ENCODE measurements at regions not wholly inside any gene's neighbourhood (a gene's known extent, or its start where the extent isn't known, plus 50 kb on each side); places are given as distances from the start of the nearest gene placed in this dataset.
"Not testable (repeated sequence)": the region's sequence is repeated elsewhere in the genome, so short reads cannot be mapped to it uniquely, and the experiment has no call there.

DNA sequence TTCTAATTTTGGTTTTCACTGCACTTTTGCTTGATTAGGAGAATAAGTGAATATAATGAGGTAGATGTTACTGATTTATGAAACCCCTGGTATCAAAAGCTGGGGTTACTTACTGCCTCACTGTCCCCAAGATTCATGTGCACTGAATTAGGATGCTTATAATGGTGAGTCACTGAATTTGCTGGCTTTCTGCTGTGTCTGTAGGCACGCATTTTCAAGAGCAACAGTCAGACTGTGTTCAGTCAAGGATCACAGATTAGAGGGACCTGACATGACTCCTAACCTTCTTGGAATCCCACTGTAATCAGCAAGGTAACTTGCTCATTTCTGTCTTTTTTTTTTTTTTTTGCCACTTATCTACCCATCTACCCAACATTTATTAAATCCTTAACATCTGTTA, 59.7 kb downstream of the GPR85 start (continued):
- TF ChIP-seq, protein P1, sequence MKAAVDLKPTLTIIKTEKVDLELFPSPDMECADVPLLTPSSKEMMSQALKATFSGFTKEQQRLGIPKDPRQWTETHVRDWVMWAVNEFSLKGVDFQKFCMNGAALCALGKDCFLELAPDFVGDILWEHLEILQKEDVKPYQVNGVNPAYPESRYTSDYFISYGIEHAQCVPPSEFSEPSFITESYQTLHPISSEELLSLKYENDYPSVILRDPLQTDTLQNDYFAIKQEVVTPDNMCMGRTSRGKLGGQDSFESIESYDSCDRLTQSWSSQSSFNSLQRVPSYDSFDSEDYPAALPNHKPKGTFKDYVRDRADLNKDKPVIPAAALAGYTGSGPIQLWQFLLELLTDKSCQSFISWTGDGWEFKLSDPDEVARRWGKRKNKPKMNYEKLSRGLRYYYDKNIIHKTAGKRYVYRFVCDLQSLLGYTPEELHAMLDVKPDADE (IDR thresholded peaks at IDR 0.05), result no peak
- TF ChIP-seq EZH2 (IDR thresholded peaks at IDR 0.05; ENCODE audit: low read depth, unreplicated experiment), result no peak

DNA sequence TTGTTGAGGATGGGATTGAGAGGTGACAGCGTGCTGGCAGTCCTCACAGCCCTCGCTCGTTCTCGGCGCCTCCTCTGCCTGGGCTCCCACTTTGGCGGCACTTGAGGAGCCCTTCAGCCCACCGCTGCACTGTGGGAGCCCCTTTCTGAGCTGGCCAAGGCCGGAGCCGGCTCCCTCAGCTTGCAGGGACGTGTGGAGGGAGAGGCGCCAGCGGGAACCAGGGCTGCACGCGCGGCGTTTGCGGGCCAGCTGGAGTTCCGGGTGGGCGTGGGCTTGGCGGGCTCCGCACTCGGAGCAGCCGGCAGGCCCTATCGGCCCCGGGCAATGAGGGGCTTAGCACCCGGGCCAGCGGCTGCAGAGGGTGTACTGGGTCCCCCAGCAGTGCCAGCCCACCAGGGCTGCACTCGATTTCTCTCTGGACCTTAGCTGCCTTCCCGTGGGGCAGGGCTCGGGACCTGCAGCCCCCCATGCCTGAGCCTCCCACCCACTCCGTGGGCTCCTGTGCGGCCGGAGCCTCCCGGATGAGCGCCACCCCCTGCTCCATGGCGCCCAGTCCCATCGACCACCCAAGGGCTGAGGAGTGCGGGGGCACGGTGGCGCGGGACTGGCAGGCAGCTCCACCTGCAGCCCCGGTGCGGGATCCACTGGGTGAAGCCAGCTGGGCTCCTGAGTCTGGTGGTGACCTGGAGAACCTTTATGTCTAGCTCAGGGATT, 69.3 kb downstream of the GPR85 start:
- H3K36me3 Mint-ChIP-seq (ENCODE audit: low read depth); ATAC-seq: not testable (repeated sequence)

DNA sequence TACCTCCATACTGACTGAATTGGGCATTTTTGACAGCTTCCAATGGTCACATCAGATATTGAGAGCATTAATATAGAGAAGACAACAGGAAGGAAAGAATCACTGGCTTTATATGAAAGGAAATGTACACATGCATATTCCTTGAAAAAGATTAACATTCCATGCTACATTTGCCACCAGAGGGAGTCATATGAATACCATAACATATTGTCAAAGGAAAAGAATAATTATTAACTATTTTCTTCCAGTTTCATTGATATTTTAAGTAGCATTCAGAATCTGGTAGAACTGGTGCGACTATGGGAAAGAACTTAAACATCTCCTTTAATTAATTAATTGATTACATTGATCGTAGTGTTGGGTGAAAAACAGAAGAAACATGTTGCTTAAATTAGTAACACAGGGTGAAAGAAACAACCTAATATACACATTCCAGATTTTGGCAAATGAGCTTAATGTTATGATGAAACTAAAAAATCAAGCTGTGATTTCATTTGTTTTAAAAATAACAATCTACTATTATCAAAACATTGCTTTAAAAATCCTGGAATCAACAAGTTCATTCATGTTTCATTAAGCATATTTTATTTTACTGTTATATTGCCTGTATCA, 71.5 kb downstream of the GPR85 start:
- H3F3A ChIP-seq (replicated peaks; ENCODE audit: low read depth), result no peaks in the 10 kb centered on the region
- no peaks in the 10 kb centered on the region for H3K9me2 ChIP-seq (ENCODE audit: insufficient read depth)
- Mint-ChIP-seq H3K4me1 (no peaks in the 10 kb centered on the region), H3K4me3 (no peak overlapping the region), H3K27me3 (ENCODE audit: insufficient read depth, low read depth, poor library complexity) (no peaks in the 10 kb centered on the region), H3K9me3 (peaks cover 15% of the 10 kb centered on the region), H3K27ac (no peak overlapping the region), H3K36me3 (ENCODE audit: low read depth) (0 out of 3 replicates have a peak, but pooled peaks cover 3% of the 10 kb centered on the region)
- H3K27me3 ChIP-seq (ENCODE audit: insufficient read depth), result no peaks in the 10 kb centered on the region
- no peaks in the 10 kb centered on the region for H3K79me2 ChIP-seq (replicated peaks; ENCODE audit: insufficient read depth)
- H3K27ac ChIP-seq (ENCODE audit: low read depth), result no peak overlapping the region
- no peaks in the 10 kb centered on the region for H3K36me3 ChIP-seq (ENCODE audit: insufficient read depth)
- H3K4me3 ChIP-seq, result no peak overlapping the region
- no peak overlapping the region for H2AFZ ChIP-seq
- DNase-seq (ENCODE audit: low spot score) (peak; percentile 24), ATAC-seq (no peak)
- H4K20me1 ChIP-seq (replicated peaks; ENCODE audit: insufficient read depth), result no peaks in the 10 kb centered on the region
- no peaks in the 10 kb centered on the region for H3K4me1 ChIP-seq (ENCODE audit: insufficient read depth)
- H3K4me2 ChIP-seq, result no peak overlapping the region
- TF ChIP-seq, protein P2, sequence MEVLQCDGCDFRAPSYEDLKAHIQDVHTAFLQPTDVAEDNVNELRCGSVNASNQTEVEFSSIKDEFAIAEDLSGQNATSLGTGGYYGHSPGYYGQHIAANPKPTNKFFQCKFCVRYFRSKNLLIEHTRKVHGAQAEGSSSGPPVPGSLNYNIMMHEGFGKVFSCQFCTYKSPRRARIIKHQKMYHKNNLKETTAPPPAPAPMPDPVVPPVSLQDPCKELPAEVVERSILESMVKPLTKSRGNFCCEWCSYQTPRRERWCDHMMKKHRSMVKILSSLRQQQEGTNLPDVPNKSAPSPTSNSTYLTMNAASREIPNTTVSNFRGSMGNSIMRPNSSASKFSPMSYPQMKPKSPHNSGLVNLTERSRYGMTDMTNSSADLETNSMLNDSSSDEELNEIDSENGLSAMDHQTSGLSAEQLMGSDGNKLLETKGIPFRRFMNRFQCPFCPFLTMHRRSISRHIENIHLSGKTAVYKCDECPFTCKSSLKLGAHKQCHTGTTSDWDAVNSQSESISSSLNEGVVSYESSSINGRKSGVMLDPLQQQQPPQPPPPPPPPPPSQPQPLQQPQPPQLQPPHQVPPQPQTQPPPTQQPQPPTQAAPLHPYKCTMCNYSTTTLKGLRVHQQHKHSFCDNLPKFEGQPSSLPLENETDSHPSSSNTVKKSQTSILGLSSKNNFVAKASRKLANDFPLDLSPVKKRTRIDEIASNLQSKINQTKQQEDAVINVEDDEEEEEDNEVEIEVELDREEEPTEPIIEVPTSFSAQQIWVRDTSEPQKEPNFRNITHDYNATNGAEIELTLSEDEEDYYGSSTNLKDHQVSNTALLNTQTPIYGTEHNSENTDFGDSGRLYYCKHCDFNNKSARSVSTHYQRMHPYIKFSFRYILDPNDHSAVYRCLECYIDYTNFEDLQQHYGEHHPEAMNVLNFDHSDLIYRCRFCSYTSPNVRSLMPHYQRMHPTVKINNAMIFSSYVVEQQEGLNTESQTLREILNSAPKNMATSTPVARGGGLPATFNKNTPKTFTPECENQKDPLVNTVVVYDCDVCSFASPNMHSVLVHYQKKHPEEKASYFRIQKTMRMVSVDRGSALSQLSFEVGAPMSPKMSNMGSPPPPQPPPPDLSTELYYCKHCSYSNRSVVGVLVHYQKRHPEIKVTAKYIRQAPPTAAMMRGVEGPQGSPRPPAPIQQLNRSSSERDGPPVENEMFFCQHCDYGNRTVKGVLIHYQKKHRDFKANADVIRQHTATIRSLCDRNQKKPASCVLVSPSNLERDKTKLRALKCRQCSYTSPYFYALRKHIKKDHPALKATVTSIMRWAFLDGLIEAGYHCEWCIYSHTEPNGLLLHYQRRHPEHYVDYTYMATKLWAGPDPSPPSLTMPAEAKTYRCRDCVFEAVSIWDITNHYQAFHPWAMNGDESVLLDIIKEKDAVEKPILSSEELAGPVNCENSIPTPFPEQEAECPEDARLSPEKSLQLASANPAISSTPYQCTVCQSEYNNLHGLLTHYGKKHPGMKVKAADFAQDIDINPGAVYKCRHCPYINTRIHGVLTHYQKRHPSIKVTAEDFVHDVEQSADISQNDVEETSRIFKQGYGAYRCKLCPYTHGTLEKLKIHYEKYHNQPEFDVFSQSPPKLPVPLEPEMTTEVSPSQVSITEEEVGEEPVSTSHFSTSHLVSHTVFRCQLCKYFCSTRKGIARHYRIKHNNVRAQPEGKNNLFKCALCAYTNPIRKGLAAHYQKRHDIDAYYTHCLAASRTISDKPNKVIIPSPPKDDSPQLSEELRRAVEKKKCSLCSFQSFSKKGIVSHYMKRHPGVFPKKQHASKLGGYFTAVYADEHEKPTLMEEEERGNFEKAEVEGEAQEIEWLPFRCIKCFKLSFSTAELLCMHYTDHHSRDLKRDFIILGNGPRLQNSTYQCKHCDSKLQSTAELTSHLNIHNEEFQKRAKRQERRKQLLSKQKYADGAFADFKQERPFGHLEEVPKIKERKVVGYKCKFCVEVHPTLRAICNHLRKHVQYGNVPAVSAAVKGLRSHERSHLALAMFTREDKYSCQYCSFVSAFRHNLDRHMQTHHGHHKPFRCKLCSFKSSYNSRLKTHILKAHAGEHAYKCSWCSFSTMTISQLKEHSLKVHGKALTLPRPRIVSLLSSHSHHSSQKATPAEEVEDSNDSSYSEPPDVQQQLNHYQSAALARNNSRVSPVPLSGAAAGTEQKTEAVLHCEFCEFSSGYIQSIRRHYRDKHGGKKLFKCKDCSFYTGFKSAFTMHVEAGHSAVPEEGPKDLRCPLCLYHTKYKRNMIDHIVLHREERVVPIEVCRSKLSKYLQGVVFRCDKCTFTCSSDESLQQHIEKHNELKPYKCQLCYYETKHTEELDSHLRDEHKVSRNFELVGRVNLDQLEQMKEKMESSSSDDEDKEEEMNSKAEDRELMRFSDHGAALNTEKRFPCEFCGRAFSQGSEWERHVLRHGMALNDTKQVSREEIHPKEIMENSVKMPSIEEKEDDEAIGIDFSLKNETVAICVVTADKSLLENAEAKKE (CRISPR knock-in tag; IDR thresholded peaks at IDR 0.05), result no peak
- TF ChIP-seq POLR2AphosphoS5 (IDR thresholded peaks at IDR 0.05; ENCODE audit: low read depth), result no peak
- TF ChIP-seq, protein P3, sequence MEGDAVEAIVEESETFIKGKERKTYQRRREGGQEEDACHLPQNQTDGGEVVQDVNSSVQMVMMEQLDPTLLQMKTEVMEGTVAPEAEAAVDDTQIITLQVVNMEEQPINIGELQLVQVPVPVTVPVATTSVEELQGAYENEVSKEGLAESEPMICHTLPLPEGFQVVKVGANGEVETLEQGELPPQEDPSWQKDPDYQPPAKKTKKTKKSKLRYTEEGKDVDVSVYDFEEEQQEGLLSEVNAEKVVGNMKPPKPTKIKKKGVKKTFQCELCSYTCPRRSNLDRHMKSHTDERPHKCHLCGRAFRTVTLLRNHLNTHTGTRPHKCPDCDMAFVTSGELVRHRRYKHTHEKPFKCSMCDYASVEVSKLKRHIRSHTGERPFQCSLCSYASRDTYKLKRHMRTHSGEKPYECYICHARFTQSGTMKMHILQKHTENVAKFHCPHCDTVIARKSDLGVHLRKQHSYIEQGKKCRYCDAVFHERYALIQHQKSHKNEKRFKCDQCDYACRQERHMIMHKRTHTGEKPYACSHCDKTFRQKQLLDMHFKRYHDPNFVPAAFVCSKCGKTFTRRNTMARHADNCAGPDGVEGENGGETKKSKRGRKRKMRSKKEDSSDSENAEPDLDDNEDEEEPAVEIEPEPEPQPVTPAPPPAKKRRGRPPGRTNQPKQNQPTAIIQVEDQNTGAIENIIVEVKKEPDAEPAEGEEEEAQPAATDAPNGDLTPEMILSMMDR (conservative IDR thresholded peaks at IDR 0.05; ENCODE audit: low read depth in 2 of 2), result peak in 1 of 2 experiments; percentile 41; a peak in 3 of 4 replicates

More for the DNA sequence above, 69.3 kb downstream of the GPR85 start:
- H3K4me1 Mint-ChIP-seq; H3K4me3 Mint-ChIP-seq; DNase-seq (ENCODE audit: low spot score); H3K9me2 ChIP-seq (ENCODE audit: insufficient read depth); H3K27me3 ChIP-seq (ENCODE audit: insufficient read depth); H3K4me3 ChIP-seq; H3F3A ChIP-seq (replicated peaks; ENCODE audit: low read depth); H3K27ac ChIP-seq (ENCODE audit: low read depth); H3K27ac Mint-ChIP-seq; H3K4me1 ChIP-seq (ENCODE audit: insufficient read depth); H3K36me3 ChIP-seq (ENCODE audit: insufficient read depth); H3K79me2 ChIP-seq (replicated peaks; ENCODE audit: insufficient read depth); H3K27me3 Mint-ChIP-seq (ENCODE audit: insufficient read depth, low read depth, poor library complexity); H4K20me1 ChIP-seq (replicated peaks; ENCODE audit: insufficient read depth); H3K4me2 ChIP-seq: not testable (repeated sequence)
- H2AFZ ChIP-seq, result peak overlapping the region; percentile 23; the same call in 1 of the 2 replicates
- H3K9me3 Mint-ChIP-seq, result peaks cover 11% of the 10 kb centered on the region

Measured in GM23338 (cell line).